Activated CD8-positive, alpha-beta T cell treated with anti-CD3 and anti-CD28 coated beads for 36 hours (primary cell): ENCODE measurements at regions not wholly inside any gene's neighbourhood (a gene's known extent, or its start where the extent isn't known, plus 50 kb on each side); places are given as distances from the start of the nearest gene placed in this dataset.
A peak's percentile ranks its signal among the peaks of the same experiment; 100 is the strongest.

Experiments used
- ATAC-seq: fragments of 200-7000 bp; cut with Tn5 transposase; one replicate; pipeline ENCODE4 v1.10.0; 2021; ENCODE audit warnings: mild to moderate bottlenecking, moderate library complexity
- CTCF ChIA-PET: fragments of 350-600 bp; sonication (Branson Sonifier 250); formaldehyde crosslinking; loops from one replicate; lab custom pipeline; 2021; ENCODE audit warnings: antibody characterized with exemption; lab: Charles Lee
- POLR2A ChIA-PET: fragments of 350-600 bp; sonication (Branson Sonifier 250); formaldehyde crosslinking; loops from one replicate; lab custom pipeline; 2021; ENCODE audit warnings: antibody characterized with exemption; lab: Charles Lee
- DNase-seq: peaks from one replicate; pipeline ENCODE4 v3.0.0-alpha.2; 2020
- H3K27ac Mint-ChIP-seq: one replicate; pipeline ENCODE4 v1.8.0; 2021; ENCODE audit warnings: mild to moderate bottlenecking, mixed read lengths
- H3K27me3 Mint-ChIP-seq: one replicate; pipeline ENCODE4 v1.8.0; 2021; ENCODE audit warnings: mixed read lengths
- H3K36me3 Mint-ChIP-seq: one replicate; pipeline ENCODE4 v1.8.0; 2021; ENCODE audit warnings: low read depth, mixed read lengths
- H3K4me1 Mint-ChIP-seq: one replicate; pipeline ENCODE4 v1.8.0; 2021; ENCODE audit warnings: low read depth, mixed read lengths
- H3K4me3 Mint-ChIP-seq: one replicate; pipeline ENCODE4 v1.8.0; 2021; ENCODE audit warnings: mild to moderate bottlenecking, moderate library complexity, mixed read lengths
- H3K9me3 Mint-ChIP-seq: one replicate; pipeline ENCODE4 v1.8.0; 2021; ENCODE audit warnings: mixed read lengths
- intact Hi-C: fragments of 100-400 bp; cut with micrococcal nuclease; formaldehyde crosslinking; loops from one replicate; pipeline ENCODE4 v1.10.0; 2022
- TF ChIP-seq, protein P1 (sequence below): fragments of 200-600 bp; IDR thresholded peaks from one replicate; pipeline ENCODE4 v1.8.0; 2022; ENCODE audit warnings: antibody characterized with exemption, mild to moderate bottlenecking

DNA sequence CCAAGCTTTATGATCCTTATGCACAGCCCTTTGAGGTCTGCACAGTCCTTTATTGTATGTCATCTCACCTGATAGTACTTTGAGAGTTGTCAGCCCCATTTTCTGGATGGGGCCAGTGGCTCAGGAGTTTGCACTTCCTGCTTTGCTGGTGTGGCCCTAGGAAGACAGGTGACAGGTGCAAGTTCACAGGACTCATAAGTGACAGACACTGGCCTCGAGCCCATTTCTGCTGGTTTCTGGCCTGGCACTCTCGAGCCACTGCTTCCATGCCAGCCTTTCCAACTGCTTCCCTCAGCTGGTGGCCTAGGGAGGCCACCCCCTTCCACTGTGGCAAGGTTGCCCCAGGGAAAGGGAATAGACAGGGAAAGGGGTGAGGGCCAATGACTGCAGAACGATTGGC lies 84.4 kb upstream of the CCL1 start:
- ChIA-PET POLR2A (no interaction called here), CTCF (interaction anchor here (1.9 kb wide), 1 partner anchor 28 kb away, joined by 5 read pairs; no protein-coding TSS in a partner anchor)
- H3K9me3 Mint-ChIP-seq: no peaks in the 10 kb centered on the region
- no peaks in the 10 kb centered on the region for H3K4me1 Mint-ChIP-seq
- H3K27ac Mint-ChIP-seq: no peak overlapping the region
- peaks cover 17% of the 10 kb centered on the region for H3K27me3 Mint-ChIP-seq
- TF ChIP-seq, protein P1, sequence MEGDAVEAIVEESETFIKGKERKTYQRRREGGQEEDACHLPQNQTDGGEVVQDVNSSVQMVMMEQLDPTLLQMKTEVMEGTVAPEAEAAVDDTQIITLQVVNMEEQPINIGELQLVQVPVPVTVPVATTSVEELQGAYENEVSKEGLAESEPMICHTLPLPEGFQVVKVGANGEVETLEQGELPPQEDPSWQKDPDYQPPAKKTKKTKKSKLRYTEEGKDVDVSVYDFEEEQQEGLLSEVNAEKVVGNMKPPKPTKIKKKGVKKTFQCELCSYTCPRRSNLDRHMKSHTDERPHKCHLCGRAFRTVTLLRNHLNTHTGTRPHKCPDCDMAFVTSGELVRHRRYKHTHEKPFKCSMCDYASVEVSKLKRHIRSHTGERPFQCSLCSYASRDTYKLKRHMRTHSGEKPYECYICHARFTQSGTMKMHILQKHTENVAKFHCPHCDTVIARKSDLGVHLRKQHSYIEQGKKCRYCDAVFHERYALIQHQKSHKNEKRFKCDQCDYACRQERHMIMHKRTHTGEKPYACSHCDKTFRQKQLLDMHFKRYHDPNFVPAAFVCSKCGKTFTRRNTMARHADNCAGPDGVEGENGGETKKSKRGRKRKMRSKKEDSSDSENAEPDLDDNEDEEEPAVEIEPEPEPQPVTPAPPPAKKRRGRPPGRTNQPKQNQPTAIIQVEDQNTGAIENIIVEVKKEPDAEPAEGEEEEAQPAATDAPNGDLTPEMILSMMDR: no peak
- intact Hi-C loops: no loop called here
- ATAC-seq (no peak), DNase-seq (no peak)
- H3K4me3 Mint-ChIP-seq: no peak overlapping the region
- H3K36me3 Mint-ChIP-seq: no peaks in the 10 kb centered on the region

GRCh38 chr17:34445101-34445500 lies 82.1 kb upstream of the CCL1 start:
- POLR2A ChIA-PET: no interaction called here
- H3K27me3 Mint-ChIP-seq: peaks cover 14% of the 10 kb centered on the region
- ATAC-seq: no peak
- CTCF ChIA-PET: no interaction called here
- no peak for DNase-seq
- no peaks in the 10 kb centered on the region for H3K4me1 Mint-ChIP-seq
- intact Hi-C loops: no loop called here
- no peaks in the 10 kb centered on the region for H3K9me3 Mint-ChIP-seq
- TF ChIP-seq, protein P1: no peak
- H3K36me3 Mint-ChIP-seq: no peaks in the 10 kb centered on the region
- H3K4me3 Mint-ChIP-seq: no peak overlapping the region
- no peak overlapping the region for H3K27ac Mint-ChIP-seq

DNA sequence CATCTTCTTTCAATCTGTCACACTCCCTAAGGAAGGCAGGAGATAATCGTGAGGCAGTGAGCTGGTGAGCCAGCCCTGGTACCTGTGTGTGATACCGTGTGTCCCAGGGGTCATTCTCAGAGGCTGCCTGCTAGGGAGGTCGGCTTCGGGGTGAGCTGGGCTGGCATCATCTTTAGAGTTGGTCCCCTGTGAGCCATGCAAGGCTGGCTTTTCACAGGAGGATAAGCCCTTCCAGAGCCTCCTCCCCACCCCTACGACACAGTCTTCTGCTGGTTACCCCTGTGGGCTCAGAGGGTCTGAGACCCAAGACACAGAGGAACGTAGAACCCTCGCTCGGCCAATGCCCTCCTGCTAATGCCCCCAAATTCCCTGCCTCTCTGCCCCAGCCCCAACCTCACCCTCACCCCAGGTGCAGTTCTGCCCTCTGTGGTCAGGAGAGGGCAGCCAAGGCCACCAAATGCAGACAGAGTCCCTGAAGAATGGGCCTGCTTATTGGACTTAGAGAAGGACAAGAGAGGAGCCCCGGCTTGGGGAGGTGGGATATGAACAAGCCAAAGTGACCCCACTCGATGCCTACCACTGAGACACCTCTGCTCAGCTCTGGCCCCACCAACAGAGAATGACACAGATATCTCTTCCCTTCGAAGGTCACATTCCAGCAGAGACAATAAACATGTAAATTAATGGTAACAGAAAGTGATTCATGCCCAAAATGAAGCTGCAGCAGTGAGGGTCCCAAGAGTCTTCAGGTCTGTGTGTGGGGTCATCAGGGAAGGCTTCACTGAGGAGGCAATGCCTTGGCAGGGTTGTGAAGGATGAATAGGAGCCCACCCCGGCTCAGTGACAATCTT lies 80.8 kb upstream of the CCL1 start:
- H3K27ac Mint-ChIP-seq: no peak overlapping the region
- no peaks in the 10 kb centered on the region for H3K4me1 Mint-ChIP-seq
- DNase-seq (peak; percentile 14), ATAC-seq (no peak)
- ChIA-PET CTCF (interaction anchor here (0.5 to 0.6 kb wide), 2 partner anchors 12 to 676 kb away, joined by 3 read pairs; partner anchors contain the start of gene RAD51D), POLR2A (no interaction called here)
- no peaks in the 10 kb centered on the region for H3K9me3 Mint-ChIP-seq
- intact Hi-C loops: no loop called here
- H3K4me3 Mint-ChIP-seq: no peak overlapping the region
- TF ChIP-seq, protein P1: peak; percentile 40
- H3K36me3 Mint-ChIP-seq: no peaks in the 10 kb centered on the region
- H3K27me3 Mint-ChIP-seq: peaks cover 10% of the 10 kb centered on the region

GRCh38 chr17:34442387-34443111 lies 79.5 kb upstream of the CCL1 start:
- Mint-ChIP-seq H3K4me3 (no peak overlapping the region), H3K4me1 (no peaks in the 10 kb centered on the region), H3K27ac (no peak overlapping the region), H3K36me3 (no peaks in the 10 kb centered on the region), H3K27me3 (peaks cover 7% of the 10 kb centered on the region), H3K9me3 (no peaks in the 10 kb centered on the region)
- TF ChIP-seq, protein P1: no peak
- ChIA-PET POLR2A (no interaction called here), CTCF (no interaction called here)
- intact Hi-C loops: no loop called here
- ATAC-seq: no peak
- DNase-seq: no peak

DNA sequence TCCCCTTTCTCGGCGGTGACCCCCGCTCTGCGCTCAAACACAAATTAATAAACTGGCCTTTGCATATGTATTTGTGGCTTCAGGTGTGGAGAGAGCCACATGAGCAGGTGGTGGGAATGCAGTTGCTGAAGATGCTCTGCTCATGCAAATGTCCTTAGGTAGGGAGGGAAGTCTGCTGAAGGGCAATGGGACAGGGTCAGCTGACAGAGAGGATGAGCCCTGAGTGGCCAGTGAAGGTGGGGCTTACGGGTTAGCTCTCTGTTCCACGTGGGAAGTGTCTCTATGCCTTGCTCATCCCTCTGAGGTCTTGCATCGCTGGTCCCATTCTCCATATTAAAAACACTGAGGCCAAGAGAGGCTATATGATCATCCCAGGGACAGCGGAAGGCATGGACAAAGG lies 74.2 kb upstream of the CCL1 start:
- Mint-ChIP-seq H3K27me3 (peaks cover 3% of the 10 kb centered on the region), H3K4me1 (no peaks in the 10 kb centered on the region), H3K9me3 (no peaks in the 10 kb centered on the region), H3K36me3 (no peaks in the 10 kb centered on the region), H3K27ac (no peak overlapping the region), H3K4me3 (no peak overlapping the region)
- ATAC-seq (no peak), DNase-seq (no peak)
- POLR2A ChIA-PET: no interaction called here
- TF ChIP-seq, protein P1: no peak
- CTCF ChIA-PET: interaction anchor here (1.4 to 2.0 kb wide), 2 partner anchors 10 to 17 kb away, joined by 4 to 9 read pairs; no protein-coding TSS in a partner anchor
- intact Hi-C loops: no loop called here
